NT2/D1 (cell line): ENCODE measurements at regions not wholly inside any gene's neighbourhood (a gene's known extent, or its start where the extent isn't known, plus 50 kb on each side); places are given as distances from the start of the nearest gene placed in this dataset.
A peak's percentile ranks its signal among the peaks of the same experiment; 100 is the strongest.

ENCODE experiments used
- DNase-seq: peaks from one replicate; pipeline ENCODE4 v3.0.0-alpha.2; 2011; ENCODE audit warnings: low read depth, low spot score
- H3K27me3 ChIP-seq: 2 replicates; pipeline ENCODE4 v1.6.0; 2011; ENCODE audit warnings: mild to moderate bottlenecking; ENCODE audit not compliant: insufficient read length, insufficient read depth
- H3K36me3 ChIP-seq: 2 replicates; pipeline ENCODE4 v1.6.1; 2011; ENCODE audit warnings: mild to moderate bottlenecking, low read length, mixed read lengths; ENCODE audit not compliant: insufficient read depth, insufficient read length
- H3K4me1 ChIP-seq: 2 replicates; pipeline ENCODE4 v1.5.1; 2011; ENCODE audit not compliant: insufficient read depth, insufficient read length
- H3K4me3 ChIP-seq: 2 replicates; pipeline ENCODE4 v1.5.1; 2011; ENCODE audit warnings: low read depth; ENCODE audit not compliant: insufficient read length
- H3K9ac ChIP-seq: 2 replicates; pipeline ENCODE4 v1.6.0; 2011; ENCODE audit warnings: low read depth; ENCODE audit not compliant: insufficient read length
- H3K9me3 ChIP-seq: 2 replicates; pipeline ENCODE4 v1.5.1; 2011; ENCODE audit warnings: mild to moderate bottlenecking, low read length; ENCODE audit not compliant: insufficient read depth
- SUZ12 ChIP-seq: IDR thresholded peaks from 2 replicates; pipeline ENCODE4 v1.6.1; 2011; ENCODE audit not compliant: insufficient read length, insufficient read depth; ENCODE audit errors: extremely low read depth
- YY1 ChIP-seq: IDR thresholded peaks from 2 replicates; pipeline ENCODE4 v1.6.1; 2011; ENCODE audit not compliant: insufficient read length, insufficient read depth
- ZNF274 ChIP-seq: IDR thresholded peaks from 2 replicates; pipeline ENCODE4 v1.6.1; 2011; ENCODE audit warnings: mild to moderate bottlenecking, low read depth, low read length

DNA sequence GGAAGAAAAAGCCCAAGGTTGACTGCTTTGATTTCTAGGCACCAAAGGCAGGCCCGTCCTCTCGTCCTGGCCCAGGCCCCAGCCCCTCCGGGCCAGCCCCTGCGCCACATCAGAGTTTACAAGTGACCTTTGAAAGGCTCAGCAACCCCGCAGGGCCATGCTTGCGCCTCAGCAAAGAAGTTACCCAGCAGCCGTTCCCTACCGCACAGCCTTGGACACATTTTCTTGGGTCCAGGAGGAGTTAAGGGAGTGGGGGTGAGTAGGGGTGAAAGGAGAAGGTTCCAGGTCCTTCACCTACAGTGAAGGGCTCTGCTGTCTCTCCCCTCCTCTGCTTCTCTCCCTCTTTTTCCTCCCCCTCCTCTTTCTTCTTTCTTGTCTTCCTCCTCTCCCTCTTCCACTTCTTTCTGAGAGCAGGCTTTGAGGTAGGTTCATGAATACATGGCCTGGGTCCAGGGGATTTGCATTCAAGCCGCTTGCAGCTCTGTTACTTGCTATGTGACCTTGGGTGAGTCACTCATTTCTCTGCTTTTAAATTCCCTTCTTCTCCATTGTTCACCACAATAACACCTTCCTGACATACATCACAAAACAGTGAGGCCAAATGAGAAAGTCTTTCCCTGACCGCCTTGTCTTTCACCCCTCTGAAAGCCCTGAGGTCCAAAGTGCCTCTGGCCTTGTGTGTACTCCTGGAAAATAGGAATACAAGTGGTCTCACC is 223.3 kb upstream of the TPRG1 start:
- DNase-seq: peak; percentile 46
- TF ChIP-seq ZNF274 (no peak), YY1 (no peak), SUZ12 (no peak)
- H3K36me3 ChIP-seq: no peaks in the 10 kb centered on the region
- peak overlapping the region; percentile 60 for H3K4me3 ChIP-seq
- H3K27me3 ChIP-seq: peaks cover 5% of the 10 kb centered on the region
- H3K4me1 ChIP-seq: peaks cover 6% of the 10 kb centered on the region
- H3K9ac ChIP-seq: peak overlapping the region; percentile 78
- H3K9me3 ChIP-seq: no peaks in the 10 kb centered on the region

DNA sequence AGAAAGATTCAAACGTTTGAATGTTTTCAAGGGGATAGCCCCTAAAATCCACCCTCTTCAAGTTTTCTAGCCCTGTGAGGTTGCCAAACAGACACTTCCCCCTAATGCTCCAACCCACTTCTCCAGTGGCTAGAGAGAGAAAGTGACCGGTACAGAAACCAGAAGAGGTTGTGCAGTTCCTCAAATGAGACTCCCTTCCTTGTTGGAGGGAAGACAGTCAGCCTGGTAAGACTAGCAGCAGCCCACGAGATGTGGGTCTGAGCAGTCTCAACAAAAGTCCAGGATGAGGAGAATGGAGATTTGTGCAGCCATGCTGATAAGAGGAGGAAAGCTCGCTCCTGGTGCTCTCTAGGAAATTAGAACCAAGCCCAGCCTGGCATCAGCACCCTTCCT is 222.8 kb upstream of the TPRG1 start:
- H3K9ac ChIP-seq: peak overlapping the region; percentile 78
- no peak for DNase-seq
- H3K4me1 ChIP-seq: peaks cover 6% of the 10 kb centered on the region
- H3K36me3 ChIP-seq: no peaks in the 10 kb centered on the region
- H3K4me3 ChIP-seq: no peak overlapping the region
- no peaks in the 10 kb centered on the region for H3K9me3 ChIP-seq
- TF ChIP-seq ZNF274 (no peak), SUZ12 (no peak), YY1 (no peak)
- peaks cover 5% of the 10 kb centered on the region for H3K27me3 ChIP-seq

DNA sequence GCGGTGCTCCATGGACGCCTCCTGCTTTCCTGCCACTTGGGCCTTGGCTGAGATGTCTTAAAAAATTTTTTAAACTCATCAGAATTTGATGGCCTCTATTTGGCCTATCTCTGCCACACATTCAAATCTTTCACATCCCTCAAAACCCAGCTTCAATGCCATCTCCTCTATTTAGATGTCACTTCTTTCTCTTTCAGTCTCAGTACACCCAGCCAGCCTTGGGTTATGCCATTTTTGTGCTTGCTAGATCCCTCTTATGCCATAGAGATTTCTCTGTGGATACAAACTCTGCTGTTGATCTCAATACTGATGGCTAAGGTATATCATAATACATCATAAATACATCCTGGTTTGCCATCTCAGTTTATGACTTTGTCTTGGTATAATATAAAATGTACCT is 222.3 kb upstream of the TPRG1 start:
- Histone ChIP-seq H3K36me3 (no peaks in the 10 kb centered on the region), H3K9me3 (no peaks in the 10 kb centered on the region), H3K27me3 (peaks cover 5% of the 10 kb centered on the region), H3K4me3 (no peak overlapping the region), H3K9ac (peak overlapping the region; percentile 78), H3K4me1 (peaks cover 6% of the 10 kb centered on the region)
- DNase-seq: no peak
- TF ChIP-seq ZNF274: no peak
- no peak for TF ChIP-seq SUZ12
- no peak for TF ChIP-seq YY1

- H3K27me3 ChIP-seq: peaks cover 5% of the 10 kb centered on the region
- peaks cover 6% of the 10 kb centered on the region for H3K4me1 ChIP-seq
- TF ChIP-seq SUZ12: no peak
- no peak for TF ChIP-seq YY1
- no peak for TF ChIP-seq ZNF274
- no peak for DNase-seq
- H3K4me3 ChIP-seq: no peak overlapping the region
- no peaks in the 10 kb centered on the region for H3K9me3 ChIP-seq
- H3K36me3 ChIP-seq: no peaks in the 10 kb centered on the region
- H3K9ac ChIP-seq: no peak overlapping the region
These were observed 221.8 kb upstream of the TPRG1 start for GRCh38 chr3:188949996-188950395.

DNA sequence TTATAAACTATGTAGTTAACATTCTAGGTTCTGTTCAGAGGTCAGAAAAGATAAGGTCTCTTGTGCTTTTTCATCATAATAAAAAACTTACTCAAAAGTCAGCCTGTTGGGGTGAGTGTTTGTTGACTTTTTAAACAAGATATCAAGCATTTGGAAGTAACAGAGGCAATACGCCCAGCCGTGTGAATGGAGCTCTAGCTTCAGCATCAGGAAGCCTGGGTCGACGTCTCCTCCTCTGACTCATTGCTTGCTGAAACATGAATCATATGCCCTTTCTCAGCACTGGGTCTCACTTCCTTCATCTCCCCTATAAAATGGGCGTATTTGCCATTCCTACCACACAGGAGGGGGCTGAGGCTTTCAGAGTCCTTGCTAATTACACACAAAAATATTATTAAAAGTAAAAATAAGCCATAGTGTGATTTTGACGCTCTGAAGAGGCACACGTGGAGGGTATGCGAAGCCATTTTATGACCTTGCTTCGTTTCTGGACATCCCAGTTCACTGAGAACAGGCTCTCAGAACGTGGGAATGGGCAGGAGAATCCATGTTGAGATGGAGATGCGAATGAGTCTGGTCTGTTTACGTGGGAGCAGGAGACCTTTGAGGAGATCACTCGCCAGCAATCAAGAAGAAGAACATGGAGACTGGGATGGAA is 220.8 kb upstream of the TPRG1 start:
- Histone ChIP-seq H3K9ac (no peak overlapping the region), H3K27me3 (peaks cover 5% of the 10 kb centered on the region), H3K4me3 (no peak overlapping the region), H3K4me1 (peaks cover 6% of the 10 kb centered on the region), H3K9me3 (no peaks in the 10 kb centered on the region), H3K36me3 (no peaks in the 10 kb centered on the region)
- TF ChIP-seq YY1 (no peak), ZNF274 (no peak), SUZ12 (no peak)
- DNase-seq: no peak

- Histone ChIP-seq H3K9me3 (no peaks in the 10 kb centered on the region), H3K27me3 (no peaks in the 10 kb centered on the region), H3K4me1 (peaks cover 6% of the 10 kb centered on the region), H3K9ac (no peak overlapping the region), H3K4me3 (no peak overlapping the region), H3K36me3 (no peaks in the 10 kb centered on the region)
- no peak for DNase-seq
- TF ChIP-seq ZNF274 (no peak), SUZ12 (no peak)
These were observed 220.0 kb upstream of the TPRG1 start for GRCh38 chr3:188951734-188952133.

DNA sequence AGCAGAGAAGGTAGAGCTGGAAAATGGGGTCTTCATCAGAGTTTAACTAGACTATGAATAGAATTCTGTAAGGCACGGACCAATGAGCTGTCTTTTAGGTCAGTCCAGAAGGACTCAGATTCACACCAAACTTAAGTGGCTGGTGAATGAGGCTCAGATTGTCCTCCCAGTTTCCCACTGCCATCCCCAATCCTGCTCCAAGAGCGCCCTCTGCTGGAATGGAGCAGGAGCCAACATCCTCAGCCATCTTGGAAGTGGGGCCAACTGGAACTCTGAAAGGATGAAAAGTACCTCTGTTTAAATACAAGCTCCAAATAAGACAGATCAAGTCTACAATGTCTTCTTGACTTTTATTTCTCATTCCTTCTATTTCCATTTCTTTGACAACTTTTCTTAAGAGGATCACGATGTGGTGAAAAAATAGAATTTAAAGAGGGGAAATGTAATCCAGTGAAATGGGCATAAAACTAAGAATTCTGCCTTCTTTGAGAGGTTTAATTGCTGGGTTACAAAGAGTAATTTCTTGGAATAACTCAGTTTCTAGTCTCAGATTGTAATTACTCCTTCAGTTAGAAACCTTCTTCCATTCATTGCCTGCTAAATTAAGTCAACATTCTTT is 217.1 kb upstream of the TPRG1 start:
- no peaks in the 10 kb centered on the region for H3K27me3 ChIP-seq
- H3K9me3 ChIP-seq: no peaks in the 10 kb centered on the region
- no peaks in the 10 kb centered on the region for H3K36me3 ChIP-seq
- DNase-seq: peak; percentile 89
- TF ChIP-seq SUZ12: no peak
- peak; percentile 55 for TF ChIP-seq YY1
- H3K4me3 ChIP-seq: no peak overlapping the region
- H3K9ac ChIP-seq: no peak overlapping the region
- no peaks in the 10 kb centered on the region for H3K4me1 ChIP-seq
